Activated B cell treated with CpG ODN at 0.5 μM for 24 hours (primary cell): ENCODE measurements at regions not wholly inside any gene's neighbourhood (a gene's known extent, or its start where the extent isn't known, plus 50 kb on each side); places are given as distances from the start of the nearest gene placed in this dataset.

Experiments
- ATAC-seq: fragments of 200-7000 bp; cut with Tn5 transposase; one replicate; pipeline ENCODE4 v1.10.0; 2021; ENCODE audit warnings: low read depth, mild to moderate bottlenecking, moderate library complexity
- CTCF ChIA-PET: fragments of 350-600 bp; sonication (Branson Sonifier 250); formaldehyde crosslinking; loops from one replicate; lab custom pipeline; 2021; ENCODE audit warnings: antibody characterized with exemption; lab: Charles Lee
- POLR2A ChIA-PET: fragments of 350-600 bp; sonication (Branson Sonifier 250); formaldehyde crosslinking; loops from one replicate; lab custom pipeline; 2021; ENCODE audit warnings: antibody characterized with exemption; lab: Charles Lee
- DNase-seq: peaks from one replicate; pipeline ENCODE4 v3.0.0; 2022
- H3K27ac Mint-ChIP-seq: one replicate; pipeline ENCODE4 v1.8.0; 2020; ENCODE audit warnings: mixed read lengths
- H3K27me3 Mint-ChIP-seq: one replicate; pipeline ENCODE4 v1.8.0; 2021; ENCODE audit warnings: mixed read lengths
- H3K36me3 Mint-ChIP-seq: one replicate; pipeline ENCODE4 v1.8.0; 2021; ENCODE audit warnings: low read depth, mixed read lengths
- H3K4me1 Mint-ChIP-seq: one replicate; pipeline ENCODE4 v1.8.0; 2021; ENCODE audit warnings: mixed read lengths
- H3K4me3 Mint-ChIP-seq: one replicate; pipeline ENCODE4 v1.8.0; 2020; ENCODE audit warnings: mild to moderate bottlenecking, mixed read lengths
- H3K9me3 Mint-ChIP-seq: one replicate; pipeline ENCODE4 v1.8.0; 2020; ENCODE audit warnings: mixed read lengths
- CTCF ChIP-seq: fragments of 200-600 bp; IDR thresholded peaks from one replicate; pipeline ENCODE4 v1.8.0; 2022; ENCODE audit warnings: antibody characterized with exemption, mild to moderate bottlenecking
- intact Hi-C: fragments of 100-400 bp; cut with micrococcal nuclease; formaldehyde crosslinking; loops from one replicate; pipeline ENCODE4 v1.15.1; 2024

GRCh38 chr4:137655302-137655701 is 123.0 kb upstream of the PCDH18 start:
- DNase-seq (no peak), ATAC-seq (no peak)
- no peak for TF ChIP-seq CTCF
- Mint-ChIP-seq H3K4me3 (no peak overlapping the region), H3K4me1 (no peaks in the 10 kb centered on the region), H3K36me3 (no peaks in the 10 kb centered on the region), H3K9me3 (peaks cover 3% of the 10 kb centered on the region), H3K27me3 (no peaks in the 10 kb centered on the region), H3K27ac (no peak overlapping the region)
- intact Hi-C loops = no loop called here
- ChIA-PET CTCF (no interaction called here), POLR2A (no interaction called here)

- no peak for DNase-seq
- no peak for ATAC-seq
- intact Hi-C loops = no loop called here
- H3K4me3 Mint-ChIP-seq = no peak overlapping the region
- no peaks in the 10 kb centered on the region for H3K9me3 Mint-ChIP-seq
- no peaks in the 10 kb centered on the region for H3K27me3 Mint-ChIP-seq
- H3K4me1 Mint-ChIP-seq = no peaks in the 10 kb centered on the region
- no peak for TF ChIP-seq CTCF
- CTCF ChIA-PET = interaction anchor here (0.7 kb wide), 1 partner anchor 176 kb away, joined by 3 read pairs; no protein-coding TSS in a partner anchor
- no peak overlapping the region for H3K27ac Mint-ChIP-seq
- POLR2A ChIA-PET = no interaction called here
- no peaks in the 10 kb centered on the region for H3K36me3 Mint-ChIP-seq
These were observed 118.8 kb upstream of the PCDH18 start for GRCh38 chr4:137651128-137651527.

- Mint-ChIP-seq H3K9me3 (no peaks in the 10 kb centered on the region), H3K4me1 (no peaks in the 10 kb centered on the region), H3K36me3 (no peaks in the 10 kb centered on the region), H3K27me3 (no peaks in the 10 kb centered on the region), H3K27ac (no peak overlapping the region), H3K4me3 (no peak overlapping the region)
- CTCF ChIA-PET = no interaction called here
- TF ChIP-seq CTCF = no peak
- DNase-seq (no peak), ATAC-seq (no peak)
- intact Hi-C loops = no loop called here
- POLR2A ChIA-PET = no interaction called here
These were observed 117.6 kb upstream of the PCDH18 start for GRCh38 chr4:137649711-137650450.

GRCh38 chr4:137648531-137648930 is 116.2 kb upstream of the PCDH18 start:
- ATAC-seq (no peak), DNase-seq (no peak)
- Mint-ChIP-seq H3K9me3 (no peaks in the 10 kb centered on the region), H3K4me3 (no peak overlapping the region), H3K27me3 (no peaks in the 10 kb centered on the region), H3K27ac (no peak overlapping the region), H3K36me3 (no peaks in the 10 kb centered on the region), H3K4me1 (no peaks in the 10 kb centered on the region)
- intact Hi-C loops = no loop called here
- no peak for TF ChIP-seq CTCF
- ChIA-PET POLR2A (no interaction called here), CTCF (no interaction called here)

GRCh38 chr4:137647375-137647774 is 115.1 kb upstream of the PCDH18 start:
- H3K9me3 Mint-ChIP-seq = no peaks in the 10 kb centered on the region
- intact Hi-C loops = no loop called here
- no peak overlapping the region for H3K4me3 Mint-ChIP-seq
- no peak overlapping the region for H3K27ac Mint-ChIP-seq
- H3K36me3 Mint-ChIP-seq = no peaks in the 10 kb centered on the region
- ATAC-seq (no peak), DNase-seq (no peak)
- no peaks in the 10 kb centered on the region for H3K4me1 Mint-ChIP-seq
- ChIA-PET CTCF (no interaction called here), POLR2A (no interaction called here)
- no peaks in the 10 kb centered on the region for H3K27me3 Mint-ChIP-seq
- TF ChIP-seq CTCF = no peak
